Thyroid gland (tissue), 4 donors: ENCODE measurements at regions not wholly inside any gene's neighbourhood (a gene's known extent, or its start where the extent isn't known, plus 50 kb on each side); places are given as distances from the start of the nearest gene placed in this dataset.
A peak's percentile ranks its signal among the peaks of the same experiment; 100 is the strongest.

Experiments
- DNase-seq, 2 donors: peaks; one replicate each; pipeline ENCODE4 v3.0.0-alpha.2; 2019
- H3K27ac ChIP-seq, 3 donors: fragments of 200-600 bp; sonication (generic); 1 replicate in 2 of 3; 2 replicates in 1 of 3; pipeline ENCODE4 v1.5.1; 2016 to 2019; ENCODE audit warnings: mild to moderate bottlenecking in 1 of 3, moderate library complexity in 1 of 3
- H3K27me3 ChIP-seq: fragments of 200-600 bp; sonication (generic); one replicate; pipeline ENCODE4 v1.5.1; 2019
- H3K36me3 ChIP-seq, 2 donors: fragments of 200-600 bp; sonication (generic); one replicate each; pipeline ENCODE4 v1.5.1; 2016 to 2019
- H3K4me1 ChIP-seq, 2 donors: fragments of 200-600 bp; sonication (generic); one replicate each; pipeline ENCODE4 v1.5.1; 2017 to 2019
- H3K4me3 ChIP-seq, 3 donors: fragments of 200-600 bp; sonication (generic); replicated peaks in 1 of 3; 1 replicate in 2 of 3; 2 replicates in 1 of 3; pipeline ENCODE4 v1.5.1; 2016; ENCODE audit warnings: mild to moderate bottlenecking in 1 of 3
- H3K9me3 ChIP-seq: fragments of 200-600 bp; sonication (generic); one replicate; pipeline ENCODE4 v1.5.1; 2017
- CTCF ChIP-seq, 6 experiments: fragments of 200-600 bp in 3 of 6; fragments of 450-650 bp in 3 of 6; sonication (generic) in 3 of 6; IDR thresholded peaks; one replicate each; pipeline ENCODE4 v1.5.1; 2016 to 2019; ENCODE audit warnings: antibody characterized with exemption in 6 of 6, mild to moderate bottlenecking in 2 of 6, inconsistent platforms in 1 of 6, moderate library complexity in 1 of 6
- POLR2A ChIP-seq, 2 donors: fragments of 450-650 bp; IDR thresholded peaks; one replicate each; pipeline ENCODE4 v1.6.1; 2017; ENCODE audit warnings: antibody characterized with exemption in 2 of 2, mild to moderate bottlenecking in 2 of 2, moderate library complexity in 1 of 2
- WGBS, 2 donors: methylation state at CpG; one replicate each; pipeline ENCODE4 v1.1.5; 2017; 5-methylcytosine and 5-hydroxymethylcytosine counted together
- intact Hi-C: fragments of 100-400 bp; cut with DNase I; formaldehyde crosslinking; loops from one replicate; pipeline ENCODE4 v1.15.1; 2023

DNA sequence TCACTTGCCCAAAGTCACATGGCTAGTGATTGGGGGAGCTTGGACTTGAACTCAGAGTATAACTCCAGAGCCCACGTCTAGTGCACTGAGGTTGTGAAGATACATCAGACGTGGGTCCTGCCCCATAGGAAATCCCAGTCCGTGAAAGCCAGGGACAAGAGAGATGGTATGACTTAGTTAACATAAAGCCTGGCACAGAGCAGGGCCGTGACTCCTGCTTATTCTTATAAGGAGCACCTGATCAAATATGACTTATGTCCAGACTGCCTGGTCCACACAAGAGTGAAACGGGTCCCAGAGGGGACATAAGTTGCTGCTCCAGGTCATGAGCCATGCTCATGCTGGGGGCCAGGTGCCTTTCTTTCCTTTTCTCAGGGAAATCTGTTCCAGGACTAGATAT, 166.3 kb upstream of the USP24 start:
- H3K9me3 ChIP-seq = no peaks in the 10 kb centered on the region
- WGBS, 2 donors = 95 to 97% methylated on average over 5 of the region's 5 CpGs
- peak overlapping the region in 1 of 3 donors; percentile 4 for H3K27ac ChIP-seq
- no peaks in the 10 kb centered on the region for H3K27me3 ChIP-seq
- H3K4me3 ChIP-seq = no peak overlapping the region
- H3K4me1 ChIP-seq = peaks cover 16 to 26% of the 10 kb centered on the region in 2 donors
- TF ChIP-seq POLR2A (IDR thresholded peaks at IDR 0.05) (no peak), CTCF (IDR thresholded peaks at IDR 0.05) (no peak)
- DNase-seq = no peak
- H3K36me3 ChIP-seq = no peaks in the 10 kb centered on the region
- intact Hi-C loops = no loop called here

DNA sequence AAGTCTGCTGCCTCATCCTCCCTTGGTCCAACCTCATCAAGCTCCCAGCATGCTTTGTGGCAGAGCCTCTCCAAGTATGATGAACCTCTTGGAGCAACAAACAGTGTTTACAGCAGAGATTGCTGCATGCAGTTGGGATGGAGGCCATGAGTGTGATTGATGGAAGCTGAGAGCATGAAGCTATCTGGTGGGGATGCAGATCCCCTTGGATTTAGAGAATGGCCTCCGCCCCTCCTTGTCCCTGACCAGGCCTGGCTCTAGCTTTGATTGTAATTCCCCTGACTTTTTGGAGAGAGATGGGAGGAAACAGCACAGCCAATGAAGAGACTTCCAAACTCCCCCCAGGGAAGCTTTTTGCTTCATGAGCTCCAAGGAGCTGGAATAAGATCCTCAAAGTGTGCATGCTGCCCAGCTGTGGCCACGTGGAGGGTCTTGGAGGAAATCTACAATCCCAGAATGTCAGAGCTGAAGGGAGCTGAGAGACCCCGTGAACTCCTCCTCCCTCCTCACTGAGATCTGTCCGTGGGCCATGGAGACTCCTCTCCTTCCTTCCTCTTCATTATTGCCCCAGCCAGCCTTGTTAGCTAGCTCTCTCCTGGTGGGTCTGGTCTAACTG, 165.3 kb upstream of the USP24 start:
- peak in 1 of 2 donors; percentile 19 for DNase-seq
- TF ChIP-seq POLR2A (IDR thresholded peaks at IDR 0.05) = no peak
- no peak for TF ChIP-seq CTCF (IDR thresholded peaks at IDR 0.05)
- H3K27ac ChIP-seq = no peak overlapping the region
- H3K36me3 ChIP-seq = no peaks in the 10 kb centered on the region
- H3K9me3 ChIP-seq = no peaks in the 10 kb centered on the region
- 69 to 84% methylated on average over 4 of the region's 4 CpGs for WGBS, 2 donors
- H3K27me3 ChIP-seq = no peaks in the 10 kb centered on the region
- peaks cover 16 to 26% of the 10 kb centered on the region in 2 donors for H3K4me1 ChIP-seq
- H3K4me3 ChIP-seq = no peak overlapping the region
- intact Hi-C loops = no loop called here

DNA sequence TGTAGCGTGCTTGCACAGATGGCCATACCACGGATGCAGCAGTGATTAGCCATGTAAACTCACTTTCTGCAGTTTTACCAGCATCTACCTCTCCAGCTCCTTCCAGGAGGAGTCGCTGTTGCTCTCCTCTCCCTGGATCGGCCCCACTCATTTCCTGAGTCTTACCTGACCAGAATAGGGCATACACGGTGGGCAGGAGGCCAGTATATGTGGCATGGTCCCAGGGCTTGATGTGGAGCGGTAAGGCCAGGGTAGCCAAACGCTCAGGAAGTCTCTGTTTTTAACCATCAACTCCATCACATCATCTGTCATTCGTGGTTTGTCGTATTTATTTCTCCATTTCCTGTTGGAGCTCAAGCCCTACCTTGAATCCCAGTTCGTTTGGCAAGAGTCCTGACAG, 163.4 kb upstream of the USP24 start:
- H3K36me3 ChIP-seq = no peaks in the 10 kb centered on the region
- peak overlapping the region in 1 of 3 donors; percentile 48 for H3K27ac ChIP-seq
- DNase-seq = peak; percentile 64 to 73
- 47 to 60% methylated on average over 10 of the region's 10 CpGs for WGBS, 2 donors
- no peaks in the 10 kb centered on the region for H3K9me3 ChIP-seq
- no peak overlapping the region for H3K4me3 ChIP-seq
- no peaks in the 10 kb centered on the region for H3K27me3 ChIP-seq
- peaks cover 8 to 15% of the 10 kb centered on the region in 2 donors for H3K4me1 ChIP-seq
- TF ChIP-seq POLR2A (IDR thresholded peaks at IDR 0.05) (no peak), CTCF (IDR thresholded peaks at IDR 0.05) (peak; percentile 13 to 77 (median 60))
- intact Hi-C loops = loop anchor here (5.0 to 10.0 kb wide), 2 partner anchors 776 to 1209 kb away; no protein-coding TSS in a partner anchor

DNA sequence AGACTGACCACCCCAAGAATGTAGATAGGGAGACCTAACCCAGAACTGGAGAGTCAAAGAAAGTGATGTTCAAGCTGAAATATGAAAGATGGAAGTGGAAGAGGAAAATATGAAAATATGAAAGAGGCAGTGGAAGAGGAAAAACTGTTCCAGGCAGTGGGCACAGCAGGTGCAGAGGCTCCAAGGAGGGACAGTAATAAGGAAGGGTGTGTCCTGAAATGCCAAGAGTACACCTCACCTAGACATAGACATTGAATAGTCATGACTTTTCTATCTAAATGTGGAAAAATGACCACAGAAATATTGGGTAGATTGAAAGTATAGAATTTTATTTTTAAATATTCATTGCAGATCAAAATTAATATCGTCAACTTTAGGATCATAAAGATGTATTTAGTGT, 161.7 kb upstream of the USP24 start:
- Histone ChIP-seq H3K9me3 (no peaks in the 10 kb centered on the region), H3K27me3 (no peaks in the 10 kb centered on the region), H3K4me1 (no peaks in the 10 kb centered on the region), H3K27ac (no peak overlapping the region), H3K36me3 (no peaks in the 10 kb centered on the region), H3K4me3 (no peak overlapping the region)
- DNase-seq = no peak
- intact Hi-C loops = loop anchor here (5.0 to 10.0 kb wide), 2 partner anchors 778 to 1210 kb away; no protein-coding TSS in a partner anchor
- TF ChIP-seq CTCF (IDR thresholded peaks at IDR 0.05) = no peak
- no peak for TF ChIP-seq POLR2A (IDR thresholded peaks at IDR 0.05)
- 96 to 99% methylated on average over 1 of the region's 1 CpG for WGBS, 2 donors

GRCh38 chr1:55375617-55376258, 160.6 kb upstream of the USP24 start:
- H3K4me1 ChIP-seq = no peaks in the 10 kb centered on the region
- WGBS, 2 donors = 26 to 37% methylated on average over 4 of the region's 4 CpGs
- intact Hi-C loops = loop anchor here (5.0 to 10.0 kb wide), 2 partner anchors 779 to 1212 kb away; no protein-coding TSS in a partner anchor
- peak; percentile 35 to 47 for DNase-seq
- TF ChIP-seq CTCF (IDR thresholded peaks at IDR 0.05) = peak; percentile 78 to 97 (median 82)
- no peak for TF ChIP-seq POLR2A (IDR thresholded peaks at IDR 0.05)
- no peaks in the 10 kb centered on the region for H3K36me3 ChIP-seq
- no peaks in the 10 kb centered on the region for H3K27me3 ChIP-seq
- no peaks in the 10 kb centered on the region for H3K9me3 ChIP-seq
- H3K4me3 ChIP-seq = no peak overlapping the region
- no peak overlapping the region for H3K27ac ChIP-seq
